Neural cell (in vitro differentiated cells): ENCODE measurements at regions not wholly inside any gene's neighbourhood (a gene's known extent, or its start where the extent isn't known, plus 50 kb on each side); places are given as distances from the start of the nearest gene placed in this dataset.

ENCODE experiments used
- H2AFZ ChIP-seq: fragments of 200-600, 300-800 bp; sonication (generic), shearing (Covaris generic); 2 replicates; pipeline ENCODE4 v1.6.0; 2014; ENCODE audit warnings: low read depth, mild to moderate bottlenecking, antibody characterized with exemption, low read length, moderate library complexity
- H3F3A ChIP-seq: fragments of 200-600 bp; shearing (Covaris generic); 2 replicates; pipeline ENCODE4 v1.6.1; 2016; ENCODE audit warnings: mild to moderate bottlenecking, moderate library complexity, mixed read lengths, antibody characterized with exemption, low read length; ENCODE audit not compliant: insufficient read depth, poor library complexity, severe bottlenecking
- H3K27ac ChIP-seq: fragments of 200-600, 300-800 bp; sonication (generic), shearing (Covaris generic); 2 replicates; pipeline ENCODE4 v1.5.1; 2014; ENCODE audit warnings: mild to moderate bottlenecking, low read length, moderate library complexity
- H3K27me3 ChIP-seq: fragments of 300-800, 200-600 bp; sonication (generic), shearing (Covaris generic); 2 replicates; pipeline ENCODE4 v1.6.0; 2014; ENCODE audit warnings: mild to moderate bottlenecking, low read depth, low read length, moderate library complexity; ENCODE audit not compliant: insufficient read depth
- H3K36me3 ChIP-seq: fragments of 300-800, 200-600 bp; sonication (generic), shearing (Covaris generic); 2 replicates; pipeline ENCODE4 v1.5.1; 2014; ENCODE audit warnings: mild to moderate bottlenecking, antibody characterized with exemption, low read length, moderate library complexity; ENCODE audit not compliant: insufficient read depth
- H3K4me2 ChIP-seq: fragments of 300-800, 200-600 bp; sonication (generic), shearing (Covaris generic); 2 replicates; pipeline ENCODE4 v1.6.0; 2014; ENCODE audit warnings: mild to moderate bottlenecking, low read length
- H3K4me3 ChIP-seq: fragments of 300-800, 200-600 bp; sonication (generic), shearing (Covaris generic); 2 replicates; pipeline ENCODE4 v1.5.1; 2014; ENCODE audit warnings: mild to moderate bottlenecking, low read length, moderate library complexity
- H3K79me2 ChIP-seq: fragments of 200-600 bp; shearing (Covaris generic); replicated peaks from 2 replicates; pipeline ENCODE4 v1.6.0; 2014; ENCODE audit warnings: mild to moderate bottlenecking, low read length, moderate library complexity; ENCODE audit not compliant: insufficient read depth
- H3K9ac ChIP-seq: fragments of 300-800, 200-600 bp; sonication (generic), shearing (Covaris generic); 2 replicates; pipeline ENCODE4 v1.6.1; 2016; ENCODE audit warnings: mild to moderate bottlenecking, low read length, mixed read lengths
- H3K9me2 ChIP-seq: fragments of 200-600 bp; shearing (Covaris generic); 2 replicates; pipeline ENCODE4 v1.6.1; 2016; ENCODE audit warnings: mild to moderate bottlenecking, low read length, mixed read lengths; ENCODE audit not compliant: insufficient read depth
- H3K9me3 ChIP-seq: fragments of 200-600, 300-800 bp; sonication (generic), shearing (Covaris generic); 2 replicates; pipeline ENCODE4 v1.6.1; 2016; ENCODE audit warnings: mild to moderate bottlenecking, mixed run types, low read length, moderate library complexity, mixed read lengths
- H4K20me1 ChIP-seq: fragments of 200-600 bp; shearing (Covaris generic); 2 replicates; pipeline ENCODE4 v1.6.1; 2016; ENCODE audit warnings: mild to moderate bottlenecking, mixed run types; ENCODE audit not compliant: insufficient read depth
- CTCF ChIP-seq: fragments of 450-650 bp; IDR thresholded peaks from 2 replicates; pipeline ENCODE4 v1.5.1; 2014; ENCODE audit warnings: antibody characterized with exemption, mild to moderate bottlenecking, moderate library complexity; ENCODE audit not compliant: poor library complexity, severe bottlenecking
- EP300 ChIP-seq: fragments of 450-650 bp; conservative IDR thresholded peaks from 2 replicates; pipeline ENCODE4 v1.6.1; 2014; ENCODE audit warnings: antibody characterized with exemption, mild to moderate bottlenecking, moderate library complexity; ENCODE audit not compliant: poor library complexity, severe bottlenecking
- EZH2 ChIP-seq: fragments of 200-600, 300-800 bp; shearing (Covaris generic), sonication (generic); IDR thresholded peaks from 2 replicates; pipeline ENCODE4 v1.6.1; 2014; ENCODE audit warnings: antibody characterized with exemption, low read length, borderline replicate concordance, mild to moderate bottlenecking; ENCODE audit not compliant: insufficient read depth, poor library complexity, severe bottlenecking
- MXI1 ChIP-seq: fragments of 450-650 bp; conservative IDR thresholded peaks from 2 replicates; pipeline ENCODE4 v1.6.1; 2014; ENCODE audit warnings: antibody characterized with exemption, mild to moderate bottlenecking; ENCODE audit not compliant: poor library complexity, severe bottlenecking
- POLR2AphosphoS5 ChIP-seq: IDR thresholded peaks from 2 replicates; pipeline ENCODE4 v1.6.1; 2012
- RAD21 ChIP-seq: fragments of 450-650 bp; conservative IDR thresholded peaks from 2 replicates; pipeline ENCODE4 v1.6.1; 2014; ENCODE audit warnings: antibody characterized with exemption, mild to moderate bottlenecking, moderate library complexity
- REST ChIP-seq: IDR thresholded peaks from 2 replicates; pipeline ENCODE4 v1.6.1; 2012; ENCODE audit warnings: borderline replicate concordance
- SMC3 ChIP-seq: fragments of 450-650 bp; conservative IDR thresholded peaks from 2 replicates; pipeline ENCODE4 v1.6.1; 2014; ENCODE audit warnings: antibody characterized with exemption, mild to moderate bottlenecking, moderate library complexity; ENCODE audit not compliant: poor library complexity
- TAF1 ChIP-seq: IDR thresholded peaks from 2 replicates; pipeline ENCODE4 v1.6.1; 2012; ENCODE audit warnings: low read depth

- no peaks in the 10 kb centered on the region for H3K27me3 ChIP-seq
- H3K9me3 ChIP-seq: no peaks in the 10 kb centered on the region
- no peaks in the 10 kb centered on the region for H3K79me2 ChIP-seq
- no peak overlapping the region for H3K4me2 ChIP-seq
- no peaks in the 10 kb centered on the region for H3K36me3 ChIP-seq
- no peak overlapping the region for H3K27ac ChIP-seq
- TF ChIP-seq MXI1: no peak
- TF ChIP-seq POLR2AphosphoS5: no peak
- no peak for TF ChIP-seq REST
- no peak for TF ChIP-seq CTCF
- no peak for TF ChIP-seq EZH2
- no peak for TF ChIP-seq SMC3
- TF ChIP-seq RAD21: no peak
- no peak for TF ChIP-seq TAF1
- TF ChIP-seq EP300: no peak
- H3K9me2 ChIP-seq: no peaks in the 10 kb centered on the region
- no peak overlapping the region for H3K9ac ChIP-seq
- H2AFZ ChIP-seq: no peak overlapping the region
- no peaks in the 10 kb centered on the region for H4K20me1 ChIP-seq
- H3K4me3 ChIP-seq: no peak overlapping the region
- no peaks in the 10 kb centered on the region for H3F3A ChIP-seq
Observed at GRCh38 chr3:57003676-57004075, 56.8 kb upstream of the SPATA12 start.

GRCh38 chr3:57001356-57001755 lies 59.1 kb upstream of the SPATA12 start:
- no peak overlapping the region for H3K4me3 ChIP-seq
- H3F3A ChIP-seq: no peaks in the 10 kb centered on the region
- H3K27me3 ChIP-seq: no peaks in the 10 kb centered on the region
- no peaks in the 10 kb centered on the region for H3K9me3 ChIP-seq
- no peak overlapping the region for H2AFZ ChIP-seq
- no peaks in the 10 kb centered on the region for H3K36me3 ChIP-seq
- H3K9me2 ChIP-seq: no peaks in the 10 kb centered on the region
- no peak overlapping the region for H3K9ac ChIP-seq
- no peak overlapping the region for H3K27ac ChIP-seq
- no peak overlapping the region for H3K4me2 ChIP-seq
- no peak for TF ChIP-seq EP300
- no peak for TF ChIP-seq CTCF
- TF ChIP-seq RAD21: no peak
- no peak for TF ChIP-seq REST
- TF ChIP-seq TAF1: no peak
- TF ChIP-seq POLR2AphosphoS5: no peak
- no peak for TF ChIP-seq MXI1
- no peak for TF ChIP-seq SMC3
- TF ChIP-seq EZH2: no peak
- H3K79me2 ChIP-seq: no peaks in the 10 kb centered on the region
- no peaks in the 10 kb centered on the region for H4K20me1 ChIP-seq
